Keratinocyte (primary cell): ENCODE measurements at regions not wholly inside any gene's neighbourhood (a gene's known extent, or its start where the extent isn't known, plus 50 kb on each side); places are given as distances from the start of the nearest gene placed in this dataset.

Source experiments
- DNase-seq: peaks from one replicate; pipeline ENCODE4 v3.0.0-alpha.2; 2011; ENCODE audit warnings: low read depth, missing footprints, low spot score
- FAIRE-seq: peaks from 2 replicates; lab custom pipeline; 2011; peaks lifted over from hg19 to GRCh38; lab: Jason Lieb, UNC
- H2AFZ ChIP-seq: 2 replicates; pipeline ENCODE4 v1.6.0; 2012; ENCODE audit warnings: low read length, control low read depth, inconsistent platforms; ENCODE audit not compliant: control insufficient read depth
- H3K27ac ChIP-seq: 2 replicates; pipeline ENCODE4 v1.5.1; 2011; ENCODE audit warnings: low read length; ENCODE audit not compliant: control insufficient read depth, insufficient read depth
- H3K27me3 ChIP-seq: 3 replicates; pipeline ENCODE4 v1.6.0; 2011; ENCODE audit warnings: low read length; ENCODE audit not compliant: control insufficient read depth, insufficient read depth; ENCODE audit errors: extremely low read depth
- H3K36me3 ChIP-seq, 2 experiments: 2 replicates in 1 of 2; 3 replicates in 1 of 2; pipeline ENCODE4 v1.5.1; 2011; ENCODE audit warnings: low read length in 2 of 2, mild to moderate bottlenecking in 1 of 2; ENCODE audit not compliant: control insufficient read depth in 2 of 2, insufficient read depth in 2 of 2; ENCODE audit errors: extremely low read depth in 1 of 2
- H3K4me1 ChIP-seq: 3 replicates; pipeline ENCODE4 v1.5.1; 2011; ENCODE audit warnings: low read length; ENCODE audit not compliant: control insufficient read depth, insufficient read depth; ENCODE audit errors: extremely low read depth
- H3K4me2 ChIP-seq: 3 replicates; pipeline ENCODE4 v1.6.0; 2011; ENCODE audit warnings: low read depth, low read length; ENCODE audit not compliant: control insufficient read depth, insufficient read depth; ENCODE audit errors: extremely low read depth
- H3K4me3 ChIP-seq, 3 experiments: fragments of 200-600 bp in 1 of 3; sonication (generic) in 1 of 3; 2 replicates in 2 of 3; 3 replicates in 1 of 3; pipeline ENCODE4 v1.5.1; 2011 to 2016; ENCODE audit warnings: low read length in 3 of 3, mild to moderate bottlenecking in 3 of 3, control low read depth in 2 of 3, inconsistent platforms in 1 of 3, low read depth in 1 of 3, mixed read lengths in 1 of 3, mixed run types in 1 of 3, moderate library complexity in 1 of 3; ENCODE audit not compliant: control insufficient read depth in 2 of 3, insufficient read depth in 2 of 3; ENCODE audit errors: extremely low read depth in 1 of 3
- H3K79me2 ChIP-seq: 2 replicates; pipeline ENCODE4 v1.6.0; 2012; ENCODE audit warnings: low read length; ENCODE audit not compliant: control insufficient read depth, insufficient read depth
- H3K9ac ChIP-seq: 3 replicates; pipeline ENCODE4 v1.6.0; 2011; ENCODE audit warnings: low read length; ENCODE audit not compliant: control insufficient read depth, insufficient read depth; ENCODE audit errors: extremely low read depth
- H3K9me1 ChIP-seq: 3 replicates; pipeline ENCODE4 v1.6.0; 2011; ENCODE audit warnings: low read length; ENCODE audit not compliant: control insufficient read depth, insufficient read depth; ENCODE audit errors: extremely low read depth
- H3K9me3 ChIP-seq: 2 replicates; pipeline ENCODE4 v1.5.1; 2012; ENCODE audit warnings: low read depth, low read length; ENCODE audit not compliant: control insufficient read depth
- H4K20me1 ChIP-seq: 3 replicates; pipeline ENCODE4 v1.6.0; 2011; ENCODE audit warnings: low read length; ENCODE audit not compliant: control insufficient read depth, insufficient read depth; ENCODE audit errors: extremely low read depth
- CTCF ChIP-seq, 3 experiments: IDR thresholded peaks in 1 of 3; conservative IDR thresholded peaks in 1 of 3; optimal IDR thresholded peaks in 1 of 3; 2 replicates in 2 of 3; 3 replicates in 1 of 3; pipeline versions ENCODE3 to v1.5.1; 2011; ENCODE audit warnings: low read length in 3 of 3, mild to moderate bottlenecking in 3 of 3, moderate library complexity in 2 of 3, control low read depth in 1 of 3, inconsistent platforms in 1 of 3; ENCODE audit not compliant: insufficient read depth in 2 of 3; ENCODE audit errors: extremely low read depth in 1 of 3
- EZH2 ChIP-seq: IDR thresholded peaks from one replicate; pipeline ENCODE4 v1.6.1; 2012; ENCODE audit warnings: inconsistent platforms, mild to moderate bottlenecking, low read length, moderate library complexity
- dilution Hi-C: fragments of 300-500 bp; cut with MboI; formaldehyde crosslinking; loops from one replicate; pipeline ENCODE4 v1.7.0; 2020; ENCODE audit warnings: low sequenced_read_pairs; ENCODE audit not compliant: extremely low pct_ligation_motif_present

GRCh38 chr10:86600296-86600695 lies 54.1 kb upstream of the OPN4 start:
- TF ChIP-seq EZH2 (no peak), CTCF (optimal IDR thresholded peaks at IDR 0.05 in 1 of 3, IDR thresholded peaks at IDR 0.05 in 1 of 3, conservative IDR thresholded peaks at IDR 0.05 in 1 of 3; ENCODE audit: extremely low read depth in 1 of 3, insufficient read depth in 2 of 3, low read length in 3 of 3) (no peak)
- FAIRE-seq (no peak), DNase-seq (no peak)
- no peak overlapping the region for H3K4me2 ChIP-seq
- H3K4me3 ChIP-seq: no peak overlapping the region
- H3K27me3 ChIP-seq: no peaks in the 10 kb centered on the region
- H3K9ac ChIP-seq: no peak overlapping the region
- H2AFZ ChIP-seq: no peak overlapping the region
- H3K9me1 ChIP-seq: no peaks in the 10 kb centered on the region
- no peaks in the 10 kb centered on the region for H4K20me1 ChIP-seq
- dilution Hi-C loops: no loop called here
- H3K9me3 ChIP-seq: no peaks in the 10 kb centered on the region
- no peaks in the 10 kb centered on the region for H3K79me2 ChIP-seq
- peaks cover 4% of the 10 kb centered on the region for H3K4me1 ChIP-seq
- no peak overlapping the region for H3K27ac ChIP-seq
- no peaks in the 10 kb centered on the region for H3K36me3 ChIP-seq

- dilution Hi-C loops: no loop called here
- Histone ChIP-seq H3K4me3 (no peak overlapping the region), H3K9me3 (no peaks in the 10 kb centered on the region), H2AFZ (no peak overlapping the region), H3K27me3 (no peaks in the 10 kb centered on the region), H3K36me3 (no peaks in the 10 kb centered on the region), H3K27ac (no peak overlapping the region), H3K79me2 (no peaks in the 10 kb centered on the region), H3K4me1 (peaks cover 4% of the 10 kb centered on the region), H3K4me2 (no peak overlapping the region), H3K9me1 (no peaks in the 10 kb centered on the region), H4K20me1 (no peaks in the 10 kb centered on the region), H3K9ac (no peak overlapping the region)
- TF ChIP-seq CTCF (optimal IDR thresholded peaks at IDR 0.05 in 1 of 3, IDR thresholded peaks at IDR 0.05 in 1 of 3, conservative IDR thresholded peaks at IDR 0.05 in 1 of 3; ENCODE audit: extremely low read depth in 1 of 3, insufficient read depth in 2 of 3, low read length in 3 of 3) (no peak), EZH2 (no peak)
- DNase-seq: no peak
- no peak for FAIRE-seq
Observed at GRCh38 chr10:86601956-86602602, 52.3 kb upstream of the OPN4 start.
